ENCODE measurements at regions not wholly inside any gene's neighbourhood (a gene's known extent, or its start where the extent isn't known, plus 50 kb on each side); places are given as distances from the start of the nearest gene placed in this dataset.
"Not testable (repeated sequence)": the region's sequence is repeated elsewhere in the genome, so short reads cannot be mapped to it uniquely, and the experiment has no call there.

DNA sequence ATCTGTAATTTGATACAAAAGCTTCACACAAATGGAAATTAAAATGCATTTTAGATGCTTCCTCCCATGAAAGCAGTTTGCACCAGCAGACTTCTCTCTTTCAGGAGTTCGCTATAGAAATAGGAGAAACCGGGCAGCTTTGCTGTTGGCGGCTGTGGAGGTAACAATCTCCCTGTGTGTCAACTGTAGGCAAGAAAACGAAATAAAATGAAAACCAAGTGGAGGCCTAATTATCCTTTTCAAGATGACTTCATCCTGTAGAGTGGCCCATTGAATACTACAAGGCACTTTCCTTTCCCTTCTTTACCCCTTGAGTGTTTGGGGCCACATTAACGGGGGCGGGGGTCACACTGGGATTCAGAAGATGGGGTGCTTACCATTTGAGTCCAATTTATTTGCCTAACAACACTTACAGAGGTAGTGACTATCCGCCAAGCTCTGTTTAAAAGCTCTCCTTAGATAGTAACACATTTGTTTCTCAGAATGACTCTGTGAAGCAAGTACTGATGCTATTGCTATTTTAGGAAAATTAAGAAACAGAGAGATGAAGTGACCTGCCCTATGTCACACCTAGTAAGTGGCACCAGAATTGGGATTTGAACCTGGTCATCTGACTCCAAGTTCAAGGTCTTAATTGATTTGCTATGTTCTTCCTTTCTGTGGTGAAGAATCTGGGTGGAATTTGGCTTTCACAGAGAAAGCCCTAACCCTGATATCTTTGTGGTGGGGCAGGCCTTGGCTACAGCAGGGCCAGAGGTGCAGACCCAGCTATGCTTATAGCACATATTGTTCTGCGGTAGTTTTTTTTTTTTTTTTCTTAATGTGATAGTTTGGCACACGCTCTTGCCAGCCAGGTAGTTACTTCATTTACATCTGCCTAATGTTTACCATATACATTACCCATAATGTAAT lies 125.5 kb upstream of the MPHOSPH6 start:
- FAIRE-seq = no peak

DNA sequence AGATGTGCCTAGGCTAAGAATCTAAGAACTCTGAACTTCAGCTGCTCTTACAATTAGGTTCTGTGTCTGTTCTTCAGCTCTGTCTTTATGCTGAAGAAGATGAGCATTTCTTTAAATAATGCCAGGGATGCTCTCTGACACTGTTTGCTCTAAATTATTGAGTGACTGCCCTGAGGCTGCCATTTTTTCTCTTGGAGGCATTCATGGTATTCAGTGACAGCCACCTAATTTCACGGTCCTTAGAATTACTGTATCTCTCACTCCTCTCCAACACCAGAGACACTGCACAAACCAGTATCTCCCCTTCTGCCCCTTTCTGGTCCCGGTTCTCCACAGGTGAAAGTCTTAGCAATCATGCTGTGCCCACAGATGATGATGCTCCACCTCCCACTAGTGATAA lies 123.6 kb upstream of the MPHOSPH6 start:
- FAIRE-seq = no peak

DNA sequence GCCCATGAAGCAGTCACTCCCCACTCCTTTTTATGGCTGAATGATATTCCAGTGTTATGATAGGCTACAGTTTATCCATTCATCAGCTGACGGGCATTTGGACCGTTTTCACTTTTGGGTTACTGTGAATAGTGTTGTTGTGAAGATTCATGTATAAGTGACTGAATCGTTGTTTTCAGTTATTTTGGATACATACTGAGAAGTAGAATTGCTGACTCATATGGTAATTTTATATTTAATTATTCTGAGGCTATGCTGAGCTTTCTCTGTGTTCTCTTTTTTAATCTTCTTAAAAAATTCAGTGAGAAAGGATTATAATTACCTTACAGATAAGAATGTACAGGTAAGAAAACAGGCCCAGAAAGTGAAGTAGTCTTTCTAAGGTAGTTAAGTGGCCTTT lies 117.9 kb upstream of the MPHOSPH6 start:
- no peak for FAIRE-seq

DNA sequence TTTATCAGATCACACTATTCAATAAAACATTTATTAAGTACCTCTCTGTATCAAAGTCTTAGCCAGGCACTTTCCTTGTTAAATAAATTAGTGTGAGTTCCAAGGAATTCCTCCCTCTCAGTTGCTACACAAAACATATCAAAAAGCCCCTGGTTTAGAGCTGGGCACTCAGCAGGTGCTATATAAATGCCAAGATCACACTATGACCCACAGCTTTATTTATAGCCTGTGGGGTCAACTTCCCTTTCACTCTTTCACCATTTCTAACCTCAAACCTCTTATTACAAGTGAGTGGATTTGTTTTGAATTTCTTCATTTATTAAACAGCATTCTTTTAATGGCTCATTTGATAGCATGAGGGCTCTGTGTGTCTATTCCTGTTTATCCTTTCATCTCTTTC lies 112.6 kb upstream of the MPHOSPH6 start:
- FAIRE-seq = no peak

DNA sequence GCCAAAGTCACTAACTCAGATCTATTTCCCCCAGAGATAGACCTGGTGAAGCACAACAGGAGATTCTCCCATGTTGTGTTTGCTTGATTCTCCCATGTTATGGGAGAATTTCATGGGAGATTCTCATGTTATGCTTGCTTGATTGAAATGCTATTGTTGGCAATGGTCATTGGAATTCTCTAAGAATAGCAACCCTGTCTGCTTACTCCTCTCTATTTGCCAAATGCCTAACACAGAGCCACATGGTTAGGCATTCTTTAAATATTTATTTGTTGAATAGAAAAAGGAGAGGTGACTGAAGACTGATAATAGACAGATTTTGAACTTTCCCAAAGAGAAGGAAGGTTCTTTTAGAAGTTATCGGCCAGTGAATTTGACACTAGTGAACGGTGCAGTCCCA lies 111.5 kb upstream of the MPHOSPH6 start:
- no peak for FAIRE-seq

DNA sequence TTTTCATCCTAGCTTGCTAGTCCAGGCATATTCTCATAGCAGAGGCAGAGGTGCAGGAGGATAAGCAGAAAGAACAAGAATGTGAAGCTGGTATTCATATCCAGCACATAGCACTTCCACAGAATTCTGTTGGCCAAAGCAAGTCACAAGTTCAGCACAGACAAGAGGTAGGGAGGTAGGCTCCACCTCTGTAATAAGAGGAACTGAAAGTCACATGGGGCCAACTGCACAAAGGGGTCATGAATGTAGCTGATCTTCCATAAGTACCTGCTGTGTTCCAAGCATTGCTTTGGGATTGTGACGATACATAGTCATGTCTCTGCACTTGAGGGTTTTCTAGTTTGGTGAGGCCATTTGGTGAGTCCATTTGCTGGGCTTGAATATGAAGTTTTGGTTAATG lies 110.8 kb upstream of the MPHOSPH6 start:
- no peak for FAIRE-seq

DNA sequence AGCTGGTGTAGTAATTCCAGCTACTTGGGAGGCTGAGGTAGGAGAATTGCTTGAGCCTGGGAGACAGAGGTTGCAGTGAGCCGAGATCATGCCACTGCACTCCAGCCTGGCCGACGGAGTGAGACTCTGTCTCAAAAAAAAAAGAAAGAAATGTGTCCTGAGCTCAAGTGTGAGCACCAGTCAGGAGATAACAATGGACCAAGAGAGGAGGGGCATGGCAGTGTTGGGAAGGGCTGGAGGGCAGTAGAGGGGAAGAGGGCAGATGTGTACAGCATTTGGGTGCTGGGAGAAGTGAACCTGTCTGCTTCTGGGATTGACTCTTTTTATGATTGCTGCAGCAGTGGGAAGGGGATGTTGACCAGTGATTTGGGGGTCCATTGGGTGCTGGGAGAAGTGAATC lies 105.3 kb upstream of the MPHOSPH6 start:
- FAIRE-seq = not testable (repeated sequence)

DNA sequence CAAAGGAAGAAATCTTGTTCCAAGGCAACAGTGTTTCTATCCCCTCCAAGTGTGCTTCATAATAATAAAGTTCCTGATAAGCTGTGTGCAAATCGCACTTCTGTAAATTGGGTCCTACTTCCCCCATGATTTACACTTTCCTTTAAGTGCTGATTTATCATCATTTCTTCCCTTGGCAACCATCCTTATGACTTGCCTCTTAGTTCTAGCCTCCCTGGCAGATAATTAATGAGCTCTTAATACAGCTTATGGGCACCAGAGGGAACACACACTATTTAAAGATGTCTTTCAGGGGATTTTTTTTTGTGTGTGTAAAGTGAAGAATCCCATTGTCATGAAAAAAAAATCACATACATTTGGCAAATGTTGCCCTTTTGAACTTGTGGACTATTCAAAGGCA lies 101.6 kb upstream of the MPHOSPH6 start:
- FAIRE-seq = no peak

DNA sequence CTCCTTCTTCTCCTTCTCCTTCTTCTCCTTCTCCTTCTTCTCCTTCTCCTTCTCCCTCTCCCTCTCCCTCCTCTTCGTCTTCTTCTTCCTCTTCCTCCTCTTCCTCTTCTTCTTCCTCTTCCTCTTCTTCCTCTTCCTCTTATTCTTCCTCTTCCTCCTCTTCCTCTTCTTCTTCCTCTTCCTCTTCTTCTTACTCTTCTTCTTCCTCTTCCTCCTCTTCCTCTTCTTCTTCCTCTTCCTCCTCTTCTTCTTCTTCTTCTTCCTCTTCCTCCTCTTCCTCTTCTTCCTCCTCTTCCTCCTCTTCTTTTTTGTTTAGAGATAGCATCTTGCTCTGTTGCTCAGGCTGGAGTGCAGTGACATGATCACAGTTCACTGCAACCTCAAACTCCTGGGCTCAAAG lies 97.7 kb upstream of the MPHOSPH6 start:
- not testable (repeated sequence) for FAIRE-seq

DNA sequence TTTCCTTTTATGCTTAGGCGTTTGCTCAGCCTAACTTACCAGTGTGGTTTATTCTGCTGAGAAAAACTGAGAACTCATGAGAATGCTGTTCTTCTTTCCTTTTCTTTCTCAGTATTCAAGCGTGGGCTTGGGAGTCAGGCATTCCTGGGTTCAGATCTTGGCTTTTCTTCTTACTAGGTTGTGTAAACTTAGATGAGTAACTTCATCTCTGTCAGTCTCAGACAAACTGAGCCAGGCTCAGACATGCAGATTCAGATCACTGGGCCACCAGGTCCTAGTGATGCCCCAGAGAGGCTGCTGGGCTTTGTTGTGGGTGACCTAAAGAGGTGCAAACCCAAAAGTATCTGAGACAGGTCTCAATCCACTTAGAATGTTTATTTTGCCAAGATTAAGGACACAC lies 95.8 kb upstream of the MPHOSPH6 start:
- no peak for FAIRE-seq

DNA sequence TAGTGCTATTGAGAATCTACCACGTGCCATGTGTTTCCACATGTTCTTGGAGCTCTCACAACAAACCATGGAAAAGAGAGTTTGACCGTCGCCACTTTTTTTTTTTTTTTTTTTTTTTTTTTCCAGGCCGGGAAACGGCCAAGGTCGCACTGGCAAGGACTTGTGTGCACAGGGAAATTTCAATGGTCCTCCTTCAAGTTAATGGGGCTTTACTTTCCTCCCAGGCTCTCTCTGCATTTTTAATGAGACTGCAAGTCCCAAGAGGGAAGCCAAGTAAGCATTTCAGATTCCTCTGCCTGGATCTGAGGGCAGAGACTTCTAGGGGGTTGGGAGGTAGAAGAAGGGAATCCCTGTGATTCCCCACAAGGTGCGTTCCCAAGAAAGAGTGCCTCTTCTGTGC lies 94.7 kb upstream of the MPHOSPH6 start:
- no peak for FAIRE-seq

DNA sequence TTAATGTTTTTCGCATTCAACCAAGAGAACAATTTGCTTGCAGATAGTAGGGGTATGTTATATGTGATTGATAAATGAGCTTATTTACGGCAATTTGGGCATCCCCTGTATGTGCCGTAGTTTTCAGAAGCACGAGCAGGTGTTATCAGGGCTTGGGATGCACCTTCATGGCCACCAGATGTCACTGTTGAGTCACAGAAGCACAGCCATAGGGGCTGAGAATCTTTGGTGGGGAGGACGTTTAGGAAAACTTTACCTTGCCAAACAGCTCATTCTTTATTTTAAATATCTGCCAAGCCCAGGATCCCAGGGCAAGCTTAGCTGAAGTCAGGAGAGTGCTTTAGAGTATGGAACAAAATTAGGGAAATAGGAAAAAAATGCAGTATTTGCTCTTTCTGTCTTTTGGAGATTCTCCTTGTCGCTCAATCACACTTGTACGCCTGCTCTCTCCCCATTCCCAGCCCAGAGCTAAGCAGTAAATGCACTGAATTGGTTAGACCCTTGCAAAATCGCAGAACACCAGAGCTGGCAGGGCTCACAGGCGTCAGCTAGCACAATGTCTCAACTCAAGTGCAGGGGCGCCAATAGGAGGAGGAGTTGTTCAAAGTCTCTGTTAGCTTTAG lies 93.6 kb upstream of the MPHOSPH6 start:
- peak; percentile 37 for FAIRE-seq

DNA sequence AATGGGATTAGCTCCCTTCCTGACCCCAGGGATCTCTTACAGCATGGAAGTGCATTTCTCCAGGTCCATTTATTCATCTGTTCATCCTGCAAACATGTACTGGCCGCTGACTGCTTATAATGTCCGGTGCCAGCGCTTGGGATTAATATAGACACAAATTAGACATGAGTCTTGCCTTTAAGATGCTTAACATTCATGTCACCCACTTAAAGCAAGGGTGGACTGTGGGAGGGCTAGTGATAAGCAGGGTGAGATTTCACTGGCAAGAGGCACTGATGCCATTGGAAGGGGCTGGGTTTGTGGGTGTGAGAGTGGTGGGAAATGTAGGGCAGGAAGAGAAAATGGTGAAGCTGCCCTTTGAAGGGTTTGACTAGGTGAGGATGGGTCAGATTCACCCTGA lies 92.2 kb upstream of the MPHOSPH6 start:
- no peak for FAIRE-seq

DNA sequence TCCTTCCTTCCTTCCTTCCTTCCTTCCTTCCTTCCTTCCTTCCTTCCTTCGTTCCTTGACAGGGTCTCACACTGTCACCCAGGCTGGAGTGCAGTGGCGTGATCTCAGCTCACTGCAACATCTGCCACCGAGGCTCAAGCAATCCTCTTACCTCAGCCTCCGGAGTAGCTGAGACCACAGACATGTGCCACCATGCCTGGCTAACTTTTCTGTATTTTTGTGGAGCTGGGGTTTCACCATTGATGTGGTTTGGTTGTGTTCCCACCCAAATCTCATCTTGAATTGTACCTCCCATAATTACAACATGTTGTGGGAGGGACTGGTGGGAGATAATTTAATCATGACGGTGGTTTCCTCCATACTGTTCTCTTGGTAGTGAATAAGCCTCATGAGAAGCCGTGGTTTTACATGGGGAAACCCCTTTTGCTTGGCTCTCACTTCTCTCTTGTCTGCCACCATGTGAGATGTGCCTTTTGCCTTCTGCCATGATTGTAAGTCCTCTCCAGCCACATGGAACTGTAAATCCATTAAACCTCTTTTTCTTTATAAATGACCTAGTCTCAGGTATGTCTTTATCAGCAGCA lies 90.3 kb upstream of the MPHOSPH6 start:
- no peak for FAIRE-seq

DNA sequence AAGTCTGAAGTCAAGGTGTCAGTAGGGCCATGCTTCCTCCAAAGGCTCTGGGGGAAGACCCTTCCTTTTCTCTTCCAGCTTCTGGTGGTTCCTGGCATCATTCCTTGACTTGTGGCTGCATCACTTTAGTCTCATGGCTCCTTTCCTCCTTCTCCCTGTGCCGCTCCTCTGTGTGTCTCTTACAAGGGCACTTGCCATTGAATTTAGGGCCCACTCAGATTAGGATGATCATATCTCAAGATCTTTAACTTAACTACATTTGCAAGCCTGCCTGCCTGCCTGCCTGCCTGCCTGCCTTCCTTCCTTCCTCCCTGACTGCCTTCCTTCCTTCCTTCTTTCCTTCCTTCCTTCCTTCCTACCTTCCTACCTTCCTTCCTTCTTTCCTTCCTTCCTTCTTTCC lies 89.7 kb upstream of the MPHOSPH6 start:
- no peak for FAIRE-seq

DNA sequence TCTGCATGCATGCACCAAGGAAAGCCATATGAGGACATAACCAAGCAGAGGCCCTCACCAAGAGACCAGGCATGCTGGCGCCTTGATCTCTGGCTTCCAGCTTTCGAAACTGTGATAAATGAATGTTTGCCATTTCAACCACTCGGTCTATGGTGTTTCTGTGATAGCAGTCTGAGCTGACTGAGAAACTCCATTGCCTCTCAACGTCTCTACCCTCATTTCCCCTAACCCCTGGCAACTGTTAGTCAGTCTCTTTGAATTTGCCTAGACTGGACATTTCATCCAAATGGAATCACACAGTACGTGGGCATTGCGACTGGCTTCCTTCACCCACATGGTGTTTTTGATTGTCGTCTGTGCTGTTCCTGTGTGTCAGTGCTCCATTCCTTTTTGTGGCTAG lies 88.0 kb upstream of the MPHOSPH6 start:
- FAIRE-seq = no peak

DNA sequence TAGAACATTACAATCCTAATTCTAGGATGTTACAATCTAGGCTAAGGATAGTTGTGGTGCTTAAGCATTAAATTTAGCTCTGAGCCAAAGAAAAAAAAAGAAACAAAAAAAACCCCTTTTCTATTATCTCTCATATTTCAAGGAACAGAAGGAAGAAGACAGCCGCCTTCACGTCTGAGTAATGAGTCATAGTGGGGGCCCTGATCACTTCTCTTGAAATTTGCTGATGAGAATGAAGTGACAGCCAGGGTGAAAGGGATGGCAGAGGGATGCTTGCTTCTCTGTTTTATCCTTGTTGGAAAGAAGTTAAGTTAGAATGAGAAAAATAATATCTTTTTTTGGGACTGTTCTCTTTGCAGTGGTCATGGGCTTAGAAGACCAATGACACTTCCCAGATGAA lies 82.6 kb upstream of the MPHOSPH6 start:
- no peak for FAIRE-seq

DNA sequence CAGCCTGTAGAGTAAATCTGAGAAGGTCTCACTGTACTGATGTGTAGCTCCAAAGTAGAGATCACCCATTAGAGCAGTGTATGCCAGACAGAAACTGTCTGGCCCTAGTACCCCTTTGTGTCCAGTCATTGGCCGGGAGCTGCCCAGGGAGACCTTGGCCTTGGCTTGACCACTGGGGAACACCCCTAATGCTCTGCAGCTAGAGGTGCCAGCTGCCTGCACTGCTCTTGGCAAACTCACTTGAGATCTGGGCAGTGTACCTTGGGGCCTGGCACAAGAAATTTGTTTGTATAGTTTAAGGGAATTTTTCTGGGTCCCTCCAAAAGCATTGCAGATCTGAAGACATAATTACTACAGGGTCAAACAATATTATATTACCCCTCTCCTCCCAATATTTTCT lies 78.7 kb upstream of the MPHOSPH6 start:
- FAIRE-seq = no peak

DNA sequence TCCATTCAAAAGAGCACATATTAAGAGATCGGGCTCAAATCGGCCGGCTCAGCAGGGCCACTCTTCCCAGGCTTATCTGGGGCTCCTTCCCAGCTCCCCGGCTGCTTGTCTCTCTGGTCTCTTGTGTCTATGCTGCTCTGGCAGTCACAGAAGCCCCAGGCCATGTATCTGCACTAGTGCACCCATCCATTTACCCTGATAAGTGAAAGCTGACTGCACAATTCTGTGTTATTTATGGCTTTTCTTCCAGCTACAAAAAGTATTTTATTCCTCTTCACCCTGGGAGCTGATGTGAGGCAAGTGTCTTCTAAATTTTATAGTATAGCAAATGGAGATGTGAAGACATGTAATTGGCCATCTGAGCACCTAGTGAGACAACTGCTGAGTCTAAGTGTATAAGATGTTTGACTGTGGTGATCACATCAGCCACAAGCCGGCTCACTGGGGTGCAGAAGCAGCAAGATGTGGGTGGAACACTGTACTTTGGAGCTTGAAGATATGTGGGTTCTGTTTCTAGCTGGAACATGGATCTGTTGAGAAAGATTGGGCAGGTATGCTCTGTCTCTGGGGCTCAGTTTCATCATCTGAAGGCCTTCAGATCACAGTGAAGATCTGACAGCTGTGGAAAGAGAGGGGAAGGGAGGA lies 78.1 kb upstream of the MPHOSPH6 start:
- FAIRE-seq = no peak

DNA sequence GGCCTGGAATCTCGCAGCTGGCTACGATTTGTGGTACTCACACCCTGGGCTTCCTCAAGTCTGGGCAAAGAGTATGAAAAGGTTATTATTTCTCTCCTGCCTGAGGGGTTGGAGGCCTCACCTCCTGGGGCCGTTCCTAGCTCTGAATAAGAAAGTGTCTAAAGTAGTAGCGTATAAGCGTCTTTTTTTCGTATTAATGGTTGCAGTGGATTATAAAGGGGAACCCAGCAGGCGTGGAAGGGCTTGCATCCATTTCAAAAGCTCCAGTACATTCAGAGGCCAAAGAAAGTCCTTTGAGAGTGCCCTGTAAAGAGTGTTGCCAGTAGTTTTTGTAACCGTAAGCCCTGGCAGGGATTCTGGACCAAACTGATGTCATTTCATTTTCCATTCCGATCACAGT lies 72.2 kb upstream of the MPHOSPH6 start:
- FAIRE-seq = no peak

DNA sequence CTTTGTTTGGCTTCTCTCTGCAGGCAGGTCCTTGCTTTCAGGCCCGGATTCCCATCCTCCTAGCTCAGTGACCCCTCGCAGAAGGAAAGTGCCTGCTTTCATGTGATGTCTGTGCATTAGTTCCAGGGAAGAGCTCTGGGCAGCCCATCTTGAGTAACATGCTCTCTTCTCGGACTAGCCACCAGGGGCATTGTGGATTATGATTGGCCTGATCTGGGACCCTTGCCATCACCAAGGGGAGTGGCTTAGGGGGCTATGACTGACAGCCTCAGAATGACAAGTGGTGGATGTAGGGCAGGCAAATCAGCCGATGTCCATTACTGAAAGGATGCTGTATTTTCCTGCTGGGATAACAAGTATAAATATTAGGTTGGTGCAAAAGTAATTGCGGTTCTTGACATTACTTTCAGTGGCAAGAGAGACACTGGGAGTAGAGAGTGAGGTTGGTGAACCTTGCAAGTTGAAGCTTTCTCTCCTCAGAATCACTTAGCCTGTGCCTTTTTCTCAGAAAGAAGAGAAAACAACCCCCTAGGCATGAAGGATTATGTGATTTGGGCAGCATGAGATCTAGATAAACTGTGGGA lies 71.5 kb upstream of the MPHOSPH6 start:
- no peak for FAIRE-seq

DNA sequence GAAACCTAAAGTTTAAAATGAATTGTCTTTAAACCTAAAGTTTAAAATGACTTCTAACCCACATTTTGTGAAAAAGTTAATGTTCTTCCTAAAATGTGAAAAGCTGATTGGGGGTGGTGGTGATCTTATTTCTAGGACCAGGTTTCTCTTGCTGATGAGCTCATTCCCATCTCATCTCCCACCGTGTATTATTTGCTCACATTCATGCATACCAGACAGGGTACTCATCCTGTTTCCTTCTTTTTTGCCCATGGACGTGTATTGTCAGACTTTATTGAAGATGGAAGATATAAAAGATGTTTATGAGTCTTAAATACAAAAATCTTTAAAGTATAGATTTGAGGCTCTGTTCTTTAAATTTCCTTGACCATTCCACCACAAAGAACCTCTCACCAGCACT lies 70.1 kb upstream of the MPHOSPH6 start:
- FAIRE-seq = no peak

DNA sequence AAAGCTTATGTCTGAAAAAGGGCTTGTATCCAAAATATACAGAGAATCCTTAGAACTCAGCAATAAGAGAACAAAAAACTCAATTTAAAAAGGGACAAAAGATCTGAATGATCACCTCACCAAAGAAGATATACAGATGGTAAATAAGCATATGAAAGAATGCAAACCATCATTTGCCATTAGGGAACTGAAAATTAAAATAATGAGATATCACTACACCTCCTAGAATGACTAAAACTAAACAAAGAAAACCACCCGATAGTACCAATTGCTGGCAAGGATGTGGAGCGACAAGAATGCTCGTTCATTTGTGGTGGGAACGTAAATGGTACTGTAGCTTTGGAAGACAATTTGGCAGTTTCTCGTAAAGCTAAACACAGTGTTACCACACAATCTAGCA lies 66.9 kb upstream of the MPHOSPH6 start:
- no peak for FAIRE-seq
